Neural cell (in vitro differentiated cells): ENCODE measurements at regions not wholly inside any gene's neighbourhood (a gene's known extent, or its start where the extent isn't known, plus 50 kb on each side); places are given as distances from the start of the nearest gene placed in this dataset.

Experiments
- CTCF ChIP-seq: fragments of 450-650 bp; IDR thresholded peaks from 2 replicates; pipeline ENCODE4 v1.5.1; 2014; ENCODE audit warnings: antibody characterized with exemption, mild to moderate bottlenecking, moderate library complexity; ENCODE audit not compliant: poor library complexity, severe bottlenecking
- EP300 ChIP-seq: fragments of 450-650 bp; conservative IDR thresholded peaks from 2 replicates; pipeline ENCODE4 v1.6.1; 2014; ENCODE audit warnings: antibody characterized with exemption, mild to moderate bottlenecking, moderate library complexity; ENCODE audit not compliant: poor library complexity, severe bottlenecking
- EZH2 ChIP-seq: fragments of 200-600, 300-800 bp; shearing (Covaris generic), sonication (generic); IDR thresholded peaks from 2 replicates; pipeline ENCODE4 v1.6.1; 2014; ENCODE audit warnings: antibody characterized with exemption, low read length, borderline replicate concordance, mild to moderate bottlenecking; ENCODE audit not compliant: insufficient read depth, poor library complexity, severe bottlenecking
- POLR2AphosphoS5 ChIP-seq: IDR thresholded peaks from 2 replicates; pipeline ENCODE4 v1.6.1; 2012
- RAD21 ChIP-seq: fragments of 450-650 bp; conservative IDR thresholded peaks from 2 replicates; pipeline ENCODE4 v1.6.1; 2014; ENCODE audit warnings: antibody characterized with exemption, mild to moderate bottlenecking, moderate library complexity
- SMC3 ChIP-seq: fragments of 450-650 bp; conservative IDR thresholded peaks from 2 replicates; pipeline ENCODE4 v1.6.1; 2014; ENCODE audit warnings: antibody characterized with exemption, mild to moderate bottlenecking, moderate library complexity; ENCODE audit not compliant: poor library complexity
- TAF1 ChIP-seq: IDR thresholded peaks from 2 replicates; pipeline ENCODE4 v1.6.1; 2012; ENCODE audit warnings: low read depth

- no peak for TF ChIP-seq CTCF
- no peak for TF ChIP-seq EZH2
- TF ChIP-seq EP300, result peak; percentile 74
- TF ChIP-seq SMC3, result no peak
- TF ChIP-seq POLR2AphosphoS5, result peak; percentile 72
- no peak for TF ChIP-seq RAD21
- TF ChIP-seq TAF1, result no peak
Measured at GRCh38 chr4:157779081-157779480, 393.7 kb downstream of the GASK1B start.
